ENCODE measurements at regions not wholly inside any gene's neighbourhood (a gene's known extent, or its start where the extent isn't known, plus 50 kb on each side); places are given as distances from the start of the nearest gene placed in this dataset.

GRCh38 chr3:30285188-30286006 lies 321.0 kb upstream of the TGFBR2 start:
- DNase-seq: no peak
- H3K27ac ChIP-seq: peak overlapping the region in 3 of 4 donors; percentile 23 to 62 (median 62)
- H3K4me1 ChIP-seq: peaks cover 0 to 33% (median 6%) of the 10 kb centered on the region in 4 donors
- no peak for TF ChIP-seq CTCF (IDR thresholded peaks at IDR 0.05)
- no peaks in the 10 kb centered on the region for H3K9me3 ChIP-seq
- H3K27me3 ChIP-seq: no peaks in the 10 kb centered on the region
- H3K4me3 ChIP-seq: no peak overlapping the region
- H3K36me3 ChIP-seq: no peaks in the 10 kb centered on the region

GRCh38 chr3:30286007-30286669 lies 320.3 kb upstream of the TGFBR2 start:
- Histone ChIP-seq H3K27ac (peak overlapping the region in 3 of 4 donors; percentile 23 to 62 (median 62)), H3K36me3 (no peaks in the 10 kb centered on the region), H3K4me3 (no peak overlapping the region), H3K4me1 (peaks cover 0 to 34% (median 6%) of the 10 kb centered on the region in 4 donors), H3K27me3 (no peaks in the 10 kb centered on the region), H3K9me3 (no peaks in the 10 kb centered on the region)
- DNase-seq: peak in 1 of 3 donors; percentile 67
- TF ChIP-seq CTCF (IDR thresholded peaks at IDR 0.05) (no peak), POLR2A (IDR thresholded peaks at IDR 0.05) (no peak)

- Histone ChIP-seq H3K4me3 (no peak overlapping the region), H3K27me3 (no peaks in the 10 kb centered on the region), H3K4me1 (peaks cover 0 to 34% (median 6%) of the 10 kb centered on the region in 4 donors), H3K27ac (peak overlapping the region in 2 of 4 donors; percentile 62), H3K36me3 (no peaks in the 10 kb centered on the region), H3K9me3 (no peaks in the 10 kb centered on the region)
- TF ChIP-seq CTCF (IDR thresholded peaks at IDR 0.05) (no peak), POLR2A (IDR thresholded peaks at IDR 0.05) (no peak)
- no peak for DNase-seq
These were observed 319.6 kb upstream of the TGFBR2 start for GRCh38 chr3:30286811-30287210.

GRCh38 chr3:30288830-30289229 lies 317.6 kb upstream of the TGFBR2 start:
- DNase-seq: no peak
- Histone ChIP-seq H3K27me3 (no peaks in the 10 kb centered on the region), H3K4me3 (no peak overlapping the region), H3K9me3 (no peaks in the 10 kb centered on the region), H3K36me3 (no peaks in the 10 kb centered on the region), H3K27ac (peak overlapping the region in 3 of 4 donors; percentile 9 to 64 (median 47)), H3K4me1 (peaks cover 0 to 34% (median 6%) of the 10 kb centered on the region in 4 donors)
- TF ChIP-seq CTCF (IDR thresholded peaks at IDR 0.05) (no peak), POLR2A (IDR thresholded peaks at IDR 0.05) (no peak)

- no peak for TF ChIP-seq CTCF (IDR thresholded peaks at IDR 0.05)
- peak in 1 of 3 donors; percentile 52 for DNase-seq
- no peaks in the 10 kb centered on the region for H3K36me3 ChIP-seq
- H3K27ac ChIP-seq: peak overlapping the region in 3 of 4 donors; percentile 9 to 64 (median 47)
- peaks cover 0 to 34% (median 6%) of the 10 kb centered on the region in 4 donors for H3K4me1 ChIP-seq
- H3K27me3 ChIP-seq: no peaks in the 10 kb centered on the region
- no peaks in the 10 kb centered on the region for H3K9me3 ChIP-seq
- H3K4me3 ChIP-seq: no peak overlapping the region
These were observed 317.1 kb upstream of the TGFBR2 start for GRCh38 chr3:30289324-30289723.

Data from Peyer's patch (tissue), 4 donors.